HG03432 (cell line): ENCODE measurements at regions not wholly inside any gene's neighbourhood (a gene's known extent, or its start where the extent isn't known, plus 50 kb on each side); places are given as distances from the start of the nearest gene placed in this dataset.
"Not testable (repeated sequence)": the region's sequence is repeated elsewhere in the genome, so short reads cannot be mapped to it uniquely, and the experiment has no call there.

Experiments
- ATAC-seq: cut with Tn5 transposase; IDR thresholded peaks from one replicate; pipeline ENCODE4 v1.9.1; 2021; ENCODE audit warnings: mild to moderate bottlenecking, moderate library complexity; ENCODE audit not compliant: unreplicated experiment

DNA sequence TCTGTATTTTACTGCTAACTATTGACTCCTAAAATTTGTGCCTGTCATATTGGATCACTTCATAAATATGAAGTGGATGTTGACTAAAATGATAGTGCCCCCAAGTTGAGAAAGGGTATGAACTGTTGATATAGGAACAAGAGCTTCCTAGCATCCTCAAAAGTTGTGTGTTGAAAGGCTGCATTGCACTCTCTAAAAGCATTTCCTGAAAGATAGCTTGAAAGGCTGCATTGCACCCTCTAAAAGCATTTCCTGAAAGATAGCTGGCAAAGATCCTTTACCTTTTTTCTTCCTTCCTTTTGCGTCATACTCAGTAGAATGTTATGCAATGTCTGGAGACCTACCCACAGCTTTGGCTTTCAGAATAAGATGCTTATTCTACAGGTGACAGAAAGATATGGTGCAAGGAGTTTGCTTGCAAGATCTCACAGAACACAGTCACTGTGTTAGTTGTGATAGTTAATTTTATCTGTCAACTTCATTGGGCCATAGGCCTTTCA lies 274.6 kb upstream of the GALNTL6 start:
- ATAC-seq, result no peak

DNA sequence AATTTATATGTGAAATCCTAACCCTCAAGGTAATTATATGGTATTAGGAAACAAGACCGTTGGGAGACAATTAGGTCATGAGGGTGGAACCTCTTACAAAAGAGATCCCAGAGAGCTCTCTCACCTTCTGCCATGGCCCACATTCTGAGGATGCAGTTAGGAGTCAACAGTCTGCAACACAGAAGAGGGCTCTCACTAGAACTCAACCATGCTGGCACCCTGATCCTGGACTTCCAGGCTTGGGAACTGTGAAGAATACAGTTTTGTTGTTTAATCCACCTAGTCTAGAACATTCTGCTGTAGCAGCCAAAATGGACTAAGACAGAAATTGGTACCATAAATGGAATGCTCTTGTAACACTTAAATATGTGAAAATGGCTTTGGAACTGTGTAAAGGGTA lies 278.8 kb upstream of the GALNTL6 start:
- ATAC-seq, result no peak

DNA sequence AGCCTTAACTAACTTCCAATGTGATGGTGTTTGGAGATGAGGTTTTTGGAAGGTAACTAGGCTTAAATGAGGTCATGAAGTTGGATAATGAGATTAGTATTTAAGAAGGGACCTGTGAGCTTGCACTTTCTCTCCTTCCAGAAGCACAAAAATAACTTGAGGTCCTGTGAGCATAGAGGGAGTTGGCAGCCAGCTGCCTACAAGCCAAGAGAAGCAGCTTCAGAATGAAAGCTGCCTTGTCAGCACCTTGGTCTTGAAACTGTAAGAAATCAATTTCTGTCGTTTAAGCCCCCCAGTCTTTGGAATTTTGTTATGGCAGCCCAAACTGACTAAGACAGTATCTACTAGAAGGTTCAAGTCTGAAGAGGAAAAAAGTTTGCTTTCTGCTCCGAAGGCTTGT lies 280.2 kb upstream of the GALNTL6 start:
- no peak for ATAC-seq

DNA sequence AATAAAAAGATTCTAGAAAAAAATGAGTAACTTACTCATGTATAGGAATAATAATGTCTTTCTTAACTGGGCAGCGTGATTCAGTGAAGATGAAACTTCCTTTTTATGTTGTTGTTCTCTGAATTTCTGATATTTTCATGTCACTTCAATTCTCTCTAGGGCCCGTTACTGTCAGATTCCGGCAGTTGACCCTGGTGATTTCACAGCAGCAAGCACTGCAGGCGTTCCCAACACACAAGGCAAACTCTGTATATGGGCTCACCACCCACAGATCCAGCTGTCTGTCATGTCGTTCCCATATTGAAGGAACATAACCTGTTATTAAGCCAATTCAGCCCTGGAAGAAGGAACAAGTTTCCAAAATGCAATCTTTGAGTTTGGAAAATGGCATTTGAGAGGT lies 288.3 kb upstream of the GALNTL6 start:
- ATAC-seq, result no peak

DNA sequence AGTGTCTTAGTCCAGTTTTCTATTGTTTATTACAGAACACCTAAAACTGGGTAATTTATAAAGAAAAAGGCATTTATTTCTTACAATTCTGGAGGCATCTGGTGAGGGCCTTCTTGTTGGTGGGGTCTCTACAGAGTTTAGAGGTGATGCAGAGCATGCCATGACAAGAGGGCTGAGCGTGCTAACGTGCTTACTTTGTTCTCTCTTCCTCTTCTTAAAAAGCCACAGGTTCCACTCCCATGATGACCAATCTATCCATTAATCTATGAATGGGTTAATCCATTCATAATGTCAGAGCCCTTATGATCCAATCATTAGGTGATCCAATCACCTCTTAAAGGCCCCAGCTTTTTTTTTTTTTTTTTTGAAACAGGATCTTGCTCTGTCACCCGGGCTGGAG lies 291.5 kb upstream of the GALNTL6 start:
- ATAC-seq, result no peak

DNA sequence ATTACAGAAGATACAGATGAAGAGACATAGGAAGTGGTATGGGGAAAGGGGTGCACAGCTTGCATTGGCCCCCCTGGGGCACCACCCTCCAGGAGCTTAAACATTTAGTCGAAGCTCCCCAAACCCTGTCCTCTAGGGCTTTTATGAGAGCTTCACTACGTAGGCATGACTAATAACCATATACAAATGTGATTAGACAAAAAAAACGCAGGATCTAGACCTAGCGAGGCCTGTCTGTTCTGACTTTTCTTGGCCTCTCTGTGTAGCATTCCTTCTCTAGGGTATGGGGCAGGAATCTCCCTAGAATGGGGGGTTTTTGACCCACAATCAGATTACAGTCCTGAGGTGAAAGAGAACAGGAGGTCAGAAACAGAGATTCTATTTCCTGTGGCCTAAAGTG lies 293.7 kb upstream of the GALNTL6 start:
- no peak for ATAC-seq

DNA sequence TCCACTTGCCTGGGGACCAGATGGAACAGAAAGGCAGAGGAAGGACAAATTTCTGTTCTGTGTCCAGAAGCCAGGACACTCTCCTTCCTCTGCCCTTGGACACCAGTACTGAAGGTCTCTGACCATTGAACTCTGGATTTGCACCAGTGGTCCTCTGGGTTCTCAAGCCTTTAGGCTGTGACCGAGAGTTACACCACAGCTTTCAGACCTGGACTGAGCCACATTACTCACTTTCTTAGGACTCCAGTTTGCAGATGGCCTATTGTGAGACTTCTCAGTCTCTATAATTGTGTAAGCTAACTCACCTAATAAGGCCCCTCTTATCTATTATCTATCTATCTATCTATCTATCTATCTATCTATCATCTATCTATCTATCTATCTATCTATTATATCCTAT lies 295.3 kb upstream of the GALNTL6 start:
- ATAC-seq, result no peak

DNA sequence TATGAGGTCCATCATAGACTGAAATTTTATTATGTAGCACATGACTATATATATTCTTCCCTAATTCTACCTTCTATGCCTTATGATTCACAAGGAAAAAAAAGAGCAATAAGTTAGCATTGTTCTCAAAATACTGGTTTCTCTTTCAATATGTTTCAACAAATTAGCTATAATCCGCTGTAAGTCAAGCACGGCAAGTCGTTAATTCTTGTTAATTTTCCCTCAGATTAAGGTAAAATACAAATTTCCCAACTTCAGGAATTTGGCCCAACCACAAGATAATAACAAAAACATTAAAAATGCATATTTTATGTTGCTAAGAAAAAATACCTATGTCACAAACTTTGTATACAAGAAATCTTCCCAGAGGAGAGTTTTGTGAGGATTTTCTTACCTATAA lies 296.5 kb upstream of the GALNTL6 start:
- ATAC-seq, result no peak

DNA sequence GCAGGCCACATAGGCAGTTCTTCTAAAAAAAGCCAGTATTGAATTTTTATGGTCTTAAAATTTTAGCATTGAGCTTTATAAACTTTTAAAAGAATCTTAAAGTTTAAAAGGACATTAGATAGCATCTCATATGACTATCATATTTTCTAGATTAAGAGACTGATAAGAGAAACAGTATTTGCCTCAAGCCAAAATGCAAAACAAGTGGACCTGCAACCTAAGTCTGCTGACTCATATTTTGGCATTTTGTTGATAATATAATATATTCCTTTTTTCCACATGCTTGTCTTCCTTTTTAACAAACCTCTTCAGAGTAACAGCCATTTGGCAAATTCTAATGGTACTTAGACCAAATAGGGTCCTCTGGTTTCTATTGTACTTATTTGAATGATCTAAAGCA lies 328.5 kb upstream of the GALNTL6 start:
- ATAC-seq, result no peak

DNA sequence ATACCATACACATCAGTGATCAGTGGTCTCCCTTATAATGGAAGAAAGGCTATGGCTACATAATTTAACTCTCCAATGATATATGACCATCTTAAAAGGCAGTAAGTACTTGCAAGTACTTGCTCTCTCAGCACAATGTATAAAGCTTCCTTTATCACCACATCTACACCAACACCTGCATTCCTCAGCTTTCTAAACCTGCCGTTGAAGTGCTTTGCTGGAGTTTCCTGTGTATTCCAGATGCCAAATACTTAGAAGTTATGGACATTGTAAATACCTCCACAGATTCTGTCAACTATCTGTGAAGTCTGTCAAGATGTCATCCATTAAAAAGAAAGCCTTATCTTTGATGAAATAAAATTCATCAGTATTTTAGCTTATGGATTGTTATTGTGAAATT lies 335.0 kb upstream of the GALNTL6 start:
- ATAC-seq, result no peak

DNA sequence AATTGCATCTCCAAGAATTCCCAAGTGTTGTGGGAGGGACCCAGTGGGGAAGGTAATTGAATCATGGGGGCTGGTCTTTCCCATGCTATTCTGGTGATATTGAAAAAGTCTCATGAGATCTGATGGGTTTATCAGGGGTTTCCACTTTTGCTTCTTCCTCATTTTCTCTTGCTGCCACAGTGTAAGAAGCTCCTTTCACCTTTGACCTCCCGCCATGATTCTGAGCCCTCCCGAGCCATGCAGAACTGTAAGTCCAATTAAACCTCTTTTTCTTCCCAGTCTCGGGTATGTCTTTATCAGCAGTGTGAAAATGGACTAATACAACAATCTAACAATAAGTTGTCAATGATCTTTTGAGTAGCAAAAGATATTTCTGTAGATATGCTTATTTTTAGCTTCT lies 338.1 kb upstream of the GALNTL6 start:
- ATAC-seq, result not testable (repeated sequence)

DNA sequence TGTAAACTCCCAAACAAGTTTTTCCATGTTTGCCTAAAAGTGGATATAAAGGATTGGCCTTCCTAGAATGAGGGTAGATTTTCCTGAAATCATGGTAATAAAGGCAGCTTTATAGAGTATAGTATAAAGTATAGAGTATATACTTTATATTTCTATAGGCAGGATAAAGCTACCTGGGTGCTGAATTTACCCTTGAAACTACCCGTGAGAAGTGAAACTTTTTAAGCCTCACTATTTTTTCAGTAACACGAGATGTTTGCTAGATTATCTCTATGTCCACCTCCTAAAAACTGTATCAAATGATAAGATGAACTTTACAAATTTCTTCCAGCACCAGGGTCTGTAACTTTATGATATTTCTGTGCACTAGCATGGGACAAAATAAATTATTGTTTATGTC lies 340.0 kb upstream of the GALNTL6 start:
- ATAC-seq, result no peak

DNA sequence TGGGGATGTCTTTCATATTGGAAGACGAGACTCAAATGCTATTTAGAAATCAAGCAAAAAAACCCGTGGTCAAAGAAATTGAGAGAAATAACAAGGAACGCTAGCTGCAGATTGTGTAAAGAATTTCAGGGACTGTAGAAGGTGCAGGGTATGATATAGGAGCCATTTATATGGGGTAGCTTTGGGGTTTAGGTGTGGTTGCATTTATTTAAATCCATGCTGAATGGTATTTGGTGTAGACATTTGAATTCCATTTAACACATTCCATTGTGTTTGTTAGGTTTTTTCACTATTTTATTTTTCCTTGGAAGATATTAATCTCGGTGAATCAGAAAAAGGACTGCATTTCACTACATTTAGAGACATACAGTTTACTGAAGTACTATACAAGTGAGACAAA lies 341.0 kb upstream of the GALNTL6 start:
- ATAC-seq, result no peak

DNA sequence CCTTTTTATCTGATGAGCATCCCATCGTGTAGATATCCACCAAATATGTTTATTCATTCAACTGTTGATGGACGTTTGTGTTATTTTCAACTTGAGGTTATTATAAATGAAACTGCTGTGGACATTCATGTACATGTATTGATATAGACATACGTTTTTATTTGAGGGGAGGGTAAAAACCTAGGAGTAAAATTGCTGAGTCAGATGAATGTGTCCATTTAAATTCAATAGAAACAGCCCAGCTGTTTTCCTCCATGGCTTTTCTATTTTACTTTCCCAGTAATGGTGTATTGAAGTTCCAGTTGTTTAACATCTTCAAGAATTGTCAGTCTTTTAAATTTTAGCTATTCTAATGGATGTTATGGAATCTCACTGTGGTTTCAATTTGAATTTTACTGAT lies 348.7 kb upstream of the GALNTL6 start:
- no peak for ATAC-seq

DNA sequence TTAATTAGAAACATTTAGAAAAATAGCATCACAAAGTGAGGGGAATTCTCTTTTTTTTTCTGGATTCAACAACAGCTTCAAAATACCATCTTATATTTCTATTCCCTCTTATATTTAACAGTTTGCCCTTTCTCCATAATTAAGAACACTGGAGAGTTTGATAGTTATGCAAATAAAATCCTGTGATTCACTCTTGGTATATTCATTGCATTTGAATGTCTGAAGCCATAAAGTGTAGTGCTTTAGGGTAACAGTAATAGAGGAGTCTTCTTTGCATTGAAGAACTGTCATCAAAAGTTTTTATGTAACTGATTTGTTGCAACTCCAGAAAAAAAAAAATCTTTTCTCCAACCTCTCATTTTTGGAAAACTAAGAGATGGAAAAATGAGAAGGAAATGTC lies 352.0 kb upstream of the GALNTL6 start:
- ATAC-seq, result no peak

DNA sequence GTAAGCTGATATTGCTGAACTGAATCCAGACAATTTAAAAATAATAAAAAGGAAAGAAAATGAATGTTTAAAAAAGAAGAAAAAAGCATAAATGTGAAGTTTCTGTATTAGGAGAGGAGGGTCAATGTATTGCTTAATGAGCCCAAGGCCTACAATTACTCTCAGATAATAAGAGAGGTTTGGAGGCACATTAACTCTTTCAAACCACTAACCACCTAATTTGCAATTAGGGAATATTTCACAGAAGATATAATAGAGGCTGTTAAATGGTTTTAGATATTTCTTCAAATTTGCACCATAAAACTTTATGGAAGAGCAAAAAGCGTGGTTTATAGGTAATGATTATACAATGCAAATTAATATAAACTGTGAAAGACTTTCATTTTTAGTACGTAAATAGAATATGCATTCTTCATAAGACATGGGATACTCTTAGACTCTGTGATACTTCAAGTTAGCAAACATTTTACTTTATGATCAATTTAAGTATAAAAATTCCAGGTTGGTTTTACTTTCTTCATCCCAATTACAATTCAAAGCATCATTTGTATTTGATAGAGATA lies 364.2 kb upstream of the GALNTL6 start:
- ATAC-seq, result no peak

DNA sequence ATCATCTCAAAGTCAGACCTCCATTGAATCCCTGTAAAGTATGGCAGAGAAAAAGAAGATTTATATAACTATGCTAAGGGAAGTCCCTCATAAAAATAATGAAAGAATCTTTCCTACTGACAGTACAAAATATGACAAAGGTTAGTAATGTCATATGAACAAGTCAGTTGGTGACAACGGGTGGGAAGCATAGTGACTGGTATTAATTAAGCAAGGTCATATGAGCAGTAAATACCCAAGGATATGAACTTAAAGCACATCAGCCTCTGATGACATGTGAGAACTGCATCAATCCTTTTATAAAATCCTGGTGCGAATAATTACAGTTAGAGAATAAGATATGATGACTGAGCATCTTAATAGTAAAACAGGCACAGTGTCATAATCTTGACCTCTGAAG lies 364.8 kb upstream of the GALNTL6 start:
- ATAC-seq, result no peak

DNA sequence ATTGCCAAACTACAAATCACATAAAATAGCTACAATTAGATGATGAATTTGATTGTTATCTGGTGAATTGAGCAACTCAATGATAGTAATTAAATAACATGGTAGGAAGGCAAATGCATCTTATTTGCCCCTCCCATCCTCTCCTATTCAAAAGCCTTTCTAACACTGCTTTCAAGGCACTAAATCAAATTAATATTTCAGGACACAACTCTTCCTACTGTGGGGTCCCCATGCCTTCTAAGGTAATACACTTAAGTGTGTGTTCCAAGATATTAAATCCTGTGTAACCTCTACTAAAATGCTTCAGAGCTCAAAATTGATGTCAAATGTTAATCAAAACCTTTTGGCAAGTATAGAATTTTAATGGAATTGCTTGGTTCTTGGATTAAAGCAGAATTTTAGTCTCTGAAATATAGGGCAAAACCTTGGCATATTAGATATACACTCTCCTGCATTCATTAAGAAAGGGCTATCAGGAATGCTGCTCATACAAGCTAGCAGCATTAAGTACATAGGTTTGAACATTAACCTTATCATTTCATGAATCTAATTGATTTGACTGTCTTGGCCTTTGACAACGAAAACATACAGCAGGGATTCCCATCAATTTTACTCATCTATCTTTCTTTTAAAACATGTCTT lies 371.8 kb upstream of the GALNTL6 start:
- ATAC-seq, result no peak

DNA sequence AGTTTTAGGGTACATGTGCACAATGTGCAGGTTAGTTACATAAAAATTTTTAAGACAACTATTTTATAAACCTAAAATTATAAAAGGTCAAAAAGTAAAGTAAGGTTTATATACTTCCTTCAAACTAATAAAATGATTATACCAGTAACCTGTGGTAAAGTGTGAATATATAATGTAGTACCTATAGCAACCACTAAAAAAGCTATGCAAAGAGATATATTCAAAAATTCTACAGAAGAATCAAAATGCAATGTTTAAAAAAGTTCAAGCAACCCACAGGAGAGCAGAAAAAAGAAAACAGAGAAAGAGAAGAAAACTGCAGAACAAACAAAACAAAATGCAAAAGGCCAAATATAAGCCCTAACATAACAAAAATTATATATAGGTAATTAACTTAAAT lies 379.5 kb upstream of the GALNTL6 start:
- ATAC-seq, result no peak

DNA sequence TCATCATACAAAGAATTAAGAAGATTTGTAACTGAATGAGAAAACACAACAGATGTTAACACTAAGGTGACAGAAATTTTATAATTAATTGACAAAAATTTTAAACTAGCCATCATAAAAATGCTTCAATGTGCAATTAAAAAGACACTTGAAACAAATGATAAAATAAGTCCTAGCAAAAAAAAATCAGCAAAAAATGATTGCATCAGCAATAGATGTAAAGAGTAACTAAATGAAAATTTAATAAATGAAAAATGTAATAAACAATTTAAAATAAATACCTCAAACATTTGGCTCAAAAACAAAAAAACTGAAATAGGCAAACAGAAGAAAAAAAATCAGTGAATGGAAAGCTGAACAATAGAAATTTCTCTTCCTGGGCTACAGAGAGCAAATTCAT lies 380.7 kb upstream of the GALNTL6 start:
- no peak for ATAC-seq

DNA sequence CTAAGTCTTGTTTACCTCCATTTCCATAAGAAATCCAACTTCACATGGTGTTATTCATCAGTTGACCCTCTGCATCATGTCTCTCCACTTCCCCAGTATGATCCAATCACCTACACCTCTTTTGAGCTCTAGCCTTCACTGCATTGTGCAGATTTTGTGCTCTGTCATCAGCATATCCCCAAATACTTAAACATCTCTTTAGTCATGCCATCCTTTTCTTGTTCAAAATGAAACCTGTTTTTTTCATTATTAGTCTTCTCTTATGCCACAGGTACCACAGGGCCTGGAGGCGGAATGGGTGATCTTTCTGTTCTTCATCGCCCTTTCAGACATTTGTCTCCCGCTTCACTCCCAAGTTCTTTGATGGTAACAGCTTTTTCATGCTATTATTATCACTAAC lies 382.7 kb upstream of the GALNTL6 start:
- peak; percentile 85 for ATAC-seq

DNA sequence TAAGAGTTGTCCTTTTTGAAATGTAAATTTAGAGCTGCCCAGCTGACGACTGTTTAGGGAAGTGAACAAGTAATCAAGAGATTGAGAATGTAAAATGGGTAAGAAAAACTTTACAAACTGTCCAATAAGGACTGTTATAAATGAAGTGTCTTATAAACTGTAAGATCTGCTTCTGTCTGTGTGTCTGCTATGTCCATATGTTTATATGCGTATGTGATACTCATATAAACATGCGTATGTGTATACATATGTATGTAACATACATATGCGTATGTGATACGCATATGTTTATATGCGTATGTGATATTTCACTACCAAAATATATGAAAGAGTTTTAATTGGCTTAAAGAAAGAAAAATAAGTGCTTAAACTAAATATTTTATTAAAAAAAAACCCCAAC lies 416.0 kb upstream of the GALNTL6 start:
- no peak for ATAC-seq

DNA sequence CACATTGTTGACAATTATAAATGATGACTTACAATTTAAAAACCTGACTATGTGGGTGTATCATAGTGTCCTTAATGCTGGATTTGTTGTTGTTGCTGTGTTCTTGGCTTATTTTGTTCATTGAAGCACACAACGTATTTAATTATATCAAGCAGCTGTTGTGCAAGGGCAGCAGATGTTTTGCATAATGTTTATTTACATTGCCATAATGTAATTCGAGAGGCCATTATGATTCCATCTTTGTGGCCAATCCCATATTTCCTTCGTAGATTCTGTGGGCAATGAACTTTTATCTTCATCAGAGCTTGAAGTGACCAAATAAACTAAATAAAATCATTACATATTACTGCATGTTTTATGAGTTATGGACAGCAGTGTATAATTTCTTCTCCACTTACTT lies 422.6 kb upstream of the GALNTL6 start:
- ATAC-seq, result no peak
